Esophagus mucosa (tissue), 1 donor: ENCODE measurements at regions not wholly inside any gene's neighbourhood (a gene's known extent, or its start where the extent isn't known, plus 50 kb on each side); places are given as distances from the start of the nearest gene placed in this dataset.

Experiments used
- ATAC-seq: fragments of 200-7000 bp; cut with Tn5 transposase; one replicate; pipeline ENCODE4 v1.9.1; 2020
- donor health status: DM: yes; HTN: yes; CAD: no.

- no peak for ATAC-seq
These were observed 120.3 kb upstream of the ADAMTS18 start for GRCh38 chr16:77555126-77555525.

- ATAC-seq, result no peak
These were observed 121.0 kb upstream of the ADAMTS18 start for GRCh38 chr16:77555791-77556190.

- no peak for ATAC-seq
These were observed 121.5 kb upstream of the ADAMTS18 start for GRCh38 chr16:77556201-77556873.

- ATAC-seq, result no peak
These were observed 122.6 kb upstream of the ADAMTS18 start for GRCh38 chr16:77557385-77557784.

GRCh38 chr16:77558786-77559185, 124.0 kb upstream of the ADAMTS18 start:
- no peak for ATAC-seq

- ATAC-seq, result no peak
These were observed 127.7 kb upstream of the ADAMTS18 start for GRCh38 chr16:77562497-77562896.

- no peak for ATAC-seq
These were observed 130.1 kb upstream of the ADAMTS18 start for GRCh38 chr16:77564791-77565390.

- no peak for ATAC-seq
These were observed 134.6 kb upstream of the ADAMTS18 start for GRCh38 chr16:77569406-77569805.

- ATAC-seq, result no peak
These were observed 135.7 kb upstream of the ADAMTS18 start for GRCh38 chr16:77570574-77570973.

- no peak for ATAC-seq
These were observed 136.5 kb upstream of the ADAMTS18 start for GRCh38 chr16:77571115-77571862.

GRCh38 chr16:77574867-77575624, 140.2 kb upstream of the ADAMTS18 start:
- ATAC-seq, result peak; percentile 44

GRCh38 chr16:77579351-77579891, 142.9 kb upstream of the NUDT7 start:
- no peak for ATAC-seq

GRCh38 chr16:77581706-77582105, 140.6 kb upstream of the NUDT7 start:
- no peak for ATAC-seq

- ATAC-seq, result peak; percentile 80
These were observed 138.0 kb upstream of the NUDT7 start for GRCh38 chr16:77584205-77584859.

- ATAC-seq, result peak; percentile 40
These were observed 136.7 kb upstream of the NUDT7 start for GRCh38 chr16:77585379-77586251.

- ATAC-seq, result no peak
These were observed 133.9 kb upstream of the NUDT7 start for GRCh38 chr16:77588389-77588788.

GRCh38 chr16:77589071-77589765, 133.1 kb upstream of the NUDT7 start:
- no peak for ATAC-seq

- no peak for ATAC-seq
These were observed 131.6 kb upstream of the NUDT7 start for GRCh38 chr16:77590707-77591106.

GRCh38 chr16:77591347-77591746, 131.0 kb upstream of the NUDT7 start:
- ATAC-seq, result no peak

GRCh38 chr16:77592021-77592420, 130.3 kb upstream of the NUDT7 start:
- no peak for ATAC-seq

- ATAC-seq, result no peak
These were observed 128.3 kb upstream of the NUDT7 start for GRCh38 chr16:77594057-77594456.
